HEK293 (cell line): ENCODE measurements at regions not wholly inside any gene's neighbourhood (a gene's known extent, or its start where the extent isn't known, plus 50 kb on each side); places are given as distances from the start of the nearest gene placed in this dataset.

ENCODE experiments used
- CTCF ChIA-PET: fragments of 350-600 bp; formaldehyde crosslinking; extraction: SDS; loops from one replicate; lab custom pipeline; 2021; ENCODE audit warnings: antibody characterized with exemption; lab: Yijun Ruan, JAX
- POLR2A ChIA-PET: fragments of 300-600 bp; formaldehyde crosslinking; extraction: SDS; loops from one replicate; lab custom pipeline; 2020; ENCODE audit warnings: antibody characterized with exemption, inconsistent platforms; lab: Yijun Ruan, JAX
- H3K27ac ChIP-seq: fragments of 200-500 bp; sonication (Bioruptor generic); 2 replicates; pipeline ENCODE4 v1.5.1; 2014; ENCODE audit warnings: low read depth, low read length, control low read depth, inconsistent platforms; ENCODE audit errors: extremely low read depth
- H3K36me3 ChIP-seq, 2 experiments: fragments of 200-500 bp in 1 of 2; sonication (Bioruptor generic) in 1 of 2; 1 replicate in 1 of 2; 2 replicates in 1 of 2; pipeline ENCODE4 v1.5.1; 2014 to 2017; ENCODE audit warnings: inconsistent platforms in 2 of 2, low read length in 2 of 2; ENCODE audit not compliant: control insufficient read depth in 2 of 2, insufficient read depth in 1 of 2
- H3K4me1 ChIP-seq: fragments of 200-500 bp; sonication (Bioruptor generic); 2 replicates; pipeline ENCODE4 v1.5.1; 2014; ENCODE audit warnings: mild to moderate bottlenecking, low read length, inconsistent platforms; ENCODE audit not compliant: control insufficient read depth, insufficient read depth
- H3K4me3 ChIP-seq: 2 replicates; pipeline ENCODE4 v1.5.1; 2011; ENCODE audit warnings: low read depth, mild to moderate bottlenecking, control low read depth, low read length, moderate library complexity
- H3K9me3 ChIP-seq: fragments of 200-500 bp; sonication (Bioruptor generic); 2 replicates; pipeline ENCODE4 v1.5.1; 2014; ENCODE audit warnings: low read depth, low read length, inconsistent platforms; ENCODE audit not compliant: control insufficient read depth, insufficient read depth
- BCL6B ChIP-seq: fragments of 450-650 bp; formaldehyde crosslinking; IDR thresholded peaks from 2 replicates; pipeline ENCODE4 v1.5.1; 2017; ENCODE audit warnings: missing biosample characterization, missing genetic modification characterization
- EGR2 ChIP-seq: fragments of 450-650 bp; formaldehyde crosslinking; IDR thresholded peaks from 2 replicates; pipeline ENCODE4 v1.5.1; 2016; ENCODE audit warnings: low read depth, missing biosample characterization, missing genetic modification characterization
- HOXC10 ChIP-seq: sonication (generic); formaldehyde crosslinking; IDR thresholded peaks from 2 replicates; pipeline ENCODE4 v1.8.1; 2023; ENCODE audit warnings: mild to moderate bottlenecking, missing genetic modification reagents
- KLF10 ChIP-seq: fragments of 450-650 bp; IDR thresholded peaks from 2 replicates; pipeline ENCODE4 v1.5.1; 2018; ENCODE audit warnings: missing biosample characterization, mild to moderate bottlenecking, missing genetic modification characterization
- KLF16 ChIP-seq: fragments of 450-650 bp; formaldehyde crosslinking; IDR thresholded peaks from 2 replicates; pipeline ENCODE4 v1.5.1; 2017; ENCODE audit warnings: missing biosample characterization, missing genetic modification characterization
- OVOL3 ChIP-seq: fragments of 450-650 bp; formaldehyde crosslinking; IDR thresholded peaks from 2 replicates; pipeline ENCODE4 v1.5.1; 2016; ENCODE audit warnings: missing biosample characterization, missing genetic modification characterization
- PRDM1 ChIP-seq: fragments of 450-650 bp; formaldehyde crosslinking; IDR thresholded peaks from 2 replicates; pipeline ENCODE4; 2016; ENCODE audit warnings: missing biosample characterization, missing genetic modification characterization
- RBAK ChIP-seq: fragments of 450-650 bp; formaldehyde crosslinking; IDR thresholded peaks from 2 replicates; pipeline ENCODE4 v1.5.1; 2016; ENCODE audit warnings: missing biosample characterization, missing genetic modification characterization
- REST ChIP-seq: fragments of 450-650 bp; formaldehyde crosslinking; IDR thresholded peaks from 2 replicates; pipeline ENCODE4 v1.5.1; 2016; ENCODE audit warnings: missing biosample characterization, missing genetic modification characterization
- ZBTB21 ChIP-seq: fragments of 450-650 bp; formaldehyde crosslinking; IDR thresholded peaks from 2 replicates; pipeline ENCODE4 v1.5.1; 2017; ENCODE audit warnings: missing biosample characterization, missing genetic modification characterization
- ZBTB7A ChIP-seq: fragments of 450-650 bp; formaldehyde crosslinking; IDR thresholded peaks from 2 replicates; pipeline ENCODE4 v1.5.1; 2016; ENCODE audit warnings: low read depth, missing biosample characterization, missing genetic modification characterization
- ZBTB8A ChIP-seq: fragments of 450-650 bp; formaldehyde crosslinking; IDR thresholded peaks from 2 replicates; pipeline ENCODE4 v1.5.1; 2016; ENCODE audit warnings: missing biosample characterization, missing genetic modification characterization
- ZNF133 ChIP-seq: fragments of 450-650 bp; formaldehyde crosslinking; IDR thresholded peaks from 2 replicates; pipeline ENCODE4 v1.5.1; 2016; ENCODE audit warnings: missing biosample characterization, missing genetic modification characterization
- ZNF157 ChIP-seq: fragments of 450-650 bp; formaldehyde crosslinking; IDR thresholded peaks from 2 replicates; pipeline ENCODE4 v1.5.1; 2016; ENCODE audit warnings: missing biosample characterization, missing genetic modification characterization
- ZNF16 ChIP-seq: fragments of 450-650 bp; formaldehyde crosslinking; IDR thresholded peaks from 2 replicates; pipeline ENCODE4 v1.5.1; 2016; ENCODE audit warnings: low read depth, missing biosample characterization, missing genetic modification characterization
- ZNF211 ChIP-seq: fragments of 450-650 bp; formaldehyde crosslinking; IDR thresholded peaks from 2 replicates; pipeline ENCODE4 v1.5.1; 2016; ENCODE audit warnings: low read depth, missing biosample characterization, missing genetic modification characterization
- ZNF354C ChIP-seq: fragments of 450-650 bp; formaldehyde crosslinking; IDR thresholded peaks from 2 replicates; pipeline ENCODE4 v1.5.1; 2016; ENCODE audit warnings: missing biosample characterization, missing genetic modification characterization, low read depth, borderline replicate concordance
- ZNF416 ChIP-seq: fragments of 450-650 bp; formaldehyde crosslinking; IDR thresholded peaks from 2 replicates; pipeline ENCODE4 v1.5.1; 2016; ENCODE audit warnings: missing biosample characterization, missing genetic modification characterization
- ZNF501 ChIP-seq: fragments of 450-650 bp; formaldehyde crosslinking; IDR thresholded peaks from 2 replicates; pipeline ENCODE4 v1.5.1; 2016; ENCODE audit warnings: missing biosample characterization, missing genetic modification characterization
- ZNF513 ChIP-seq: fragments of 450-650 bp; IDR thresholded peaks from 2 replicates; pipeline ENCODE4 v1.5.1; 2018; ENCODE audit warnings: missing biosample characterization, missing genetic modification characterization
- ZNF544 ChIP-seq: fragments of 450-650 bp; formaldehyde crosslinking; IDR thresholded peaks from 2 replicates; pipeline ENCODE4 v1.5.0; 2017; ENCODE audit warnings: missing biosample characterization, missing genetic modification characterization
- ZNF548 ChIP-seq: fragments of 450-650 bp; formaldehyde crosslinking; IDR thresholded peaks from 2 replicates; pipeline ENCODE4 v1.5.1; 2016; ENCODE audit warnings: missing biosample characterization, missing genetic modification characterization
- ZNF596 ChIP-seq: fragments of 450-650 bp; IDR thresholded peaks from 2 replicates; pipeline ENCODE4 v1.5.0; 2018; ENCODE audit warnings: missing biosample characterization, mild to moderate bottlenecking, missing genetic modification characterization, moderate library complexity
- ZNF626 ChIP-seq: fragments of 450-650 bp; sonication (Bioruptor Pico); formaldehyde crosslinking; IDR thresholded peaks from 2 replicates; pipeline ENCODE4 v1.5.1; 2018; ENCODE audit warnings: missing biosample characterization, missing genetic modification characterization, inconsistent platforms
- ZNF707 ChIP-seq: fragments of 450-650 bp; formaldehyde crosslinking; IDR thresholded peaks from 2 replicates; pipeline ENCODE4 v1.5.1; 2016; ENCODE audit warnings: missing biosample characterization, missing genetic modification characterization
- ZSCAN16 ChIP-seq: fragments of 450-650 bp; formaldehyde crosslinking; IDR thresholded peaks from 2 replicates; pipeline ENCODE4 v1.5.1; 2016; ENCODE audit warnings: missing biosample characterization, missing genetic modification characterization
- ZSCAN23 ChIP-seq: fragments of 450-650 bp; formaldehyde crosslinking; IDR thresholded peaks from 2 replicates; pipeline ENCODE4 v1.5.1; 2016; ENCODE audit warnings: missing biosample characterization, missing genetic modification characterization

GRCh38 chr20:55597526-55597925, 407.8 kb downstream of the CBLN4 start:
- Histone ChIP-seq H3K4me1 (no peaks in the 10 kb centered on the region), H3K36me3 (no peaks in the 10 kb centered on the region), H3K27ac (no peak overlapping the region), H3K4me3 (no peak overlapping the region), H3K9me3 (no peaks in the 10 kb centered on the region)
- TF ChIP-seq PRDM1 (tag by site-specific recombination) (no peak), OVOL3 (tag by site-specific recombination) (no peak), RBAK (tag by site-specific recombination) (no peak), ZNF548 (no peak), ZBTB7A (no peak), ZNF157 (tag by site-specific recombination) (no peak), ZBTB21 (tag by site-specific recombination) (no peak), ZNF501 (tag by site-specific recombination) (no peak), ZNF211 (tag by site-specific recombination) (no peak), EGR2 (no peak), ZNF596 (tag by site-specific recombination) (no peak), ZNF544 (tag by site-specific recombination) (no peak), ZSCAN23 (tag by site-specific recombination) (no peak), ZNF416 (tag by site-specific recombination) (no peak)
- POLR2A ChIA-PET: no interaction called here
- CTCF ChIA-PET: interaction anchor here (0.6 kb wide), 1 partner anchor 1482 kb away, joined by 4 read pairs; no protein-coding TSS in a partner anchor

- POLR2A ChIA-PET: no interaction called here
- CTCF ChIA-PET: no interaction called here
- Histone ChIP-seq H3K4me1 (no peaks in the 10 kb centered on the region), H3K4me3 (no peak overlapping the region), H3K9me3 (no peaks in the 10 kb centered on the region), H3K27ac (no peak overlapping the region), H3K36me3 (no peaks in the 10 kb centered on the region)
- TF ChIP-seq ZNF707 (no peak), KLF10 (no peak), ZNF211 (tag by site-specific recombination) (no peak), ZNF626 (no peak), ZNF513 (no peak), ZSCAN16 (tag by site-specific recombination) (no peak)
Observed at GRCh38 chr20:55596431-55596830, 408.9 kb downstream of the CBLN4 start.

GRCh38 chr20:55592866-55593265, 412.5 kb downstream of the CBLN4 start:
- CTCF ChIA-PET: no interaction called here
- no peak overlapping the region for H3K4me3 ChIP-seq
- H3K27ac ChIP-seq: no peak overlapping the region
- H3K9me3 ChIP-seq: no peaks in the 10 kb centered on the region
- POLR2A ChIA-PET: no interaction called here
- H3K36me3 ChIP-seq: no peaks in the 10 kb centered on the region
- TF ChIP-seq ZBTB8A (tag by site-specific recombination): no peak
- no peaks in the 10 kb centered on the region for H3K4me1 ChIP-seq

DNA sequence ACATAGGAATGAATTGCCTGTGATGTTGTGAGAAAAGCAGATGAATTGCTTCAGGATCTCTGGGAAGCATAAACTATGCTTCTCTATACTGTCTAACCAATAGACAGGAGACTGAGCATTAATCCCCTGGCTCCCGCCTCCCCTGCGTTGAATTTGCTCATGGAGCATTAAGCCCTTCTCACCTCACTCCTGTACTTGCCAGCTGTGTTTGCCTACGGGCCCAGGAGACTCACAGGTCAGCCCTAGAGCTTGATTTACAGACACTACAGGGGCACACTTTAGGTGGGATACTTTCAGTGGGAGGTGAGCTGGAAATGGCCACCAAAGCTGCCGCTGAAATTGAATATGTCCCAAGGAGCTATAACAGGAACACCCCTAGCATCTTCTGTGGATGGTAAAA, 418.7 kb downstream of the CBLN4 start:
- POLR2A ChIA-PET: no interaction called here
- TF ChIP-seq KLF16 (tag by site-specific recombination) (no peak), RBAK (tag by site-specific recombination) (no peak), HOXC10 (CRISPR knock-in tag) (no peak), BCL6B (tag by site-specific recombination) (no peak), ZNF16 (tag by site-specific recombination) (no peak), ZNF133 (tag by site-specific recombination) (no peak), REST (tag by site-specific recombination) (no peak), ZNF354C (tag by site-specific recombination) (no peak), ZNF501 (tag by site-specific recombination) (no peak)

More for the DNA sequence above, 418.7 kb downstream of the CBLN4 start:
- CTCF ChIA-PET: no interaction called here
- no peak overlapping the region for H3K27ac ChIP-seq
- H3K36me3 ChIP-seq: no peaks in the 10 kb centered on the region
- H3K4me1 ChIP-seq: no peaks in the 10 kb centered on the region
- H3K4me3 ChIP-seq: no peak overlapping the region
- H3K9me3 ChIP-seq: no peaks in the 10 kb centered on the region
